ENCODE measurements at regions not wholly inside any gene's neighbourhood (a gene's known extent, or its start where the extent isn't known, plus 50 kb on each side); places are given as distances from the start of the nearest gene placed in this dataset.
"Not testable (repeated sequence)": the region's sequence is repeated elsewhere in the genome, so short reads cannot be mapped to it uniquely, and the experiment has no call there.

- H3K9me3 ChIP-seq (ENCODE audit: low read length): no peaks in the 10 kb centered on the region
- no peak for TF ChIP-seq CTCF (conservative IDR thresholded peaks at IDR 0.05; ENCODE audit: low read length)
- TF ChIP-seq EZH2phosphoT487 (IDR thresholded peaks at IDR 0.05; ENCODE audit: borderline replicate concordance, low read depth, low read length): no peak
- ChIA-PET POLR2A (interaction anchor here (0.6 kb wide), 1 partner anchor 75 kb away, joined by 3 read pairs; no protein-coding TSS in a partner anchor), CTCF (ENCODE audit: unreplicated experiment) (no interaction called here)
- no peak overlapping the region for H3K4me3 ChIP-seq (ENCODE audit: low read depth, low read length, poor library complexity, severe bottlenecking)
- H3K4me2 ChIP-seq (ENCODE audit: low read length): no peak overlapping the region
- H3K9me2 ChIP-seq (ENCODE audit: insufficient read depth, low read length): no peaks in the 10 kb centered on the region
- BruUV-seq (replicated peaks): no TSS peak
- no peak overlapping the region for H2AFZ ChIP-seq (ENCODE audit: low read length)
- no peaks in the 10 kb centered on the region for H3K36me3 ChIP-seq (ENCODE audit: insufficient read depth, low read length)
- DNase-seq (ENCODE audit: low spot score): no peak
- no peaks in the 10 kb centered on the region for H3K79me2 ChIP-seq (ENCODE audit: insufficient read depth, low read depth, low read length)
- no peak overlapping the region for H3K27ac ChIP-seq (ENCODE audit: low read depth, low read length, poor library complexity, severe bottlenecking)
- no peaks in the 10 kb centered on the region for H4K20me1 ChIP-seq (ENCODE audit: insufficient read depth, low read length)
- intact Hi-C loops (cut with micrococcal nuclease; ENCODE audit: unreplicated experiment): no loop called here
- H3K4me1 ChIP-seq (ENCODE audit: insufficient read depth, low read length, poor library complexity, severe bottlenecking): no peaks in the 10 kb centered on the region
These were observed 531.5 kb downstream of the STK39 start for GRCh38 chr2:167715932-167716331.

GRCh38 chr2:167715498-167715897 lies 531.9 kb downstream of the STK39 start:
- intact Hi-C loops (cut with micrococcal nuclease; ENCODE audit: unreplicated experiment); H4K20me1 ChIP-seq (ENCODE audit: insufficient read depth, low read length); H3K4me2 ChIP-seq (ENCODE audit: low read length); POLR2A ChIA-PET; DNase-seq (ENCODE audit: low spot score); CTCF ChIA-PET (ENCODE audit: unreplicated experiment); H3K36me3 ChIP-seq (ENCODE audit: insufficient read depth, low read length); H3K27ac ChIP-seq (ENCODE audit: low read depth, low read length, poor library complexity, severe bottlenecking); H3K9me3 ChIP-seq (ENCODE audit: low read length); H3K4me3 ChIP-seq (ENCODE audit: low read depth, low read length, poor library complexity, severe bottlenecking); H3K79me2 ChIP-seq (ENCODE audit: insufficient read depth, low read depth, low read length); BruUV-seq (replicated peaks); H2AFZ ChIP-seq (ENCODE audit: low read length); H3K4me1 ChIP-seq (ENCODE audit: insufficient read depth, low read length, poor library complexity, severe bottlenecking); H3K9me2 ChIP-seq (ENCODE audit: insufficient read depth, low read length): not testable (repeated sequence)

- no peak overlapping the region for H2AFZ ChIP-seq (ENCODE audit: low read length)
- ChIA-PET CTCF (ENCODE audit: unreplicated experiment) (no interaction called here), POLR2A (no interaction called here)
- TF ChIP-seq EZH2phosphoT487 (IDR thresholded peaks at IDR 0.05; ENCODE audit: borderline replicate concordance, low read depth, low read length) (no peak), CTCF (conservative IDR thresholded peaks at IDR 0.05; ENCODE audit: low read length) (no peak)
- no peaks in the 10 kb centered on the region for H3K9me2 ChIP-seq (ENCODE audit: insufficient read depth, low read length)
- no peaks in the 10 kb centered on the region for H3K9me3 ChIP-seq (ENCODE audit: low read length)
- H3K4me3 ChIP-seq (ENCODE audit: low read depth, low read length, poor library complexity, severe bottlenecking): no peak overlapping the region
- no peaks in the 10 kb centered on the region for H3K79me2 ChIP-seq (ENCODE audit: insufficient read depth, low read depth, low read length)
- no peak overlapping the region for H3K27ac ChIP-seq (ENCODE audit: low read depth, low read length, poor library complexity, severe bottlenecking)
- no peak for DNase-seq (ENCODE audit: low spot score)
- H3K4me2 ChIP-seq (ENCODE audit: low read length): no peak overlapping the region
- H3K4me1 ChIP-seq (ENCODE audit: insufficient read depth, low read length, poor library complexity, severe bottlenecking): no peaks in the 10 kb centered on the region
- no peaks in the 10 kb centered on the region for H4K20me1 ChIP-seq (ENCODE audit: insufficient read depth, low read length)
- intact Hi-C loops (cut with micrococcal nuclease; ENCODE audit: unreplicated experiment): no loop called here
- no TSS peak for BruUV-seq (replicated peaks)
- no peaks in the 10 kb centered on the region for H3K36me3 ChIP-seq (ENCODE audit: insufficient read depth, low read length)
These were observed 535.1 kb downstream of the STK39 start for GRCh38 chr2:167712275-167712674.
